DMS 273 treated with DMSO at 0.1 percent for 48 hours (cell line): ENCODE measurements at regions not wholly inside any gene's neighbourhood (a gene's known extent, or its start where the extent isn't known, plus 50 kb on each side); places are given as distances from the start of the nearest gene placed in this dataset.

ENCODE experiments used
- DNase-seq: peaks from one replicate; lab custom pipeline; 2025; lab: John Stamatoyannopoulos, UW

GRCh38 chr16:82358606-82359221, 188.7 kb upstream of the MPHOSPH6 start:
- DNase-seq, result no peak

GRCh38 chr16:82358161-82358560, 188.1 kb upstream of the MPHOSPH6 start:
- no peak for DNase-seq

- DNase-seq, result no peak
Measured at GRCh38 chr16:82357237-82357636, 187.2 kb upstream of the MPHOSPH6 start.

- DNase-seq, result no peak
Measured at GRCh38 chr16:82350560-82350959, 180.5 kb upstream of the MPHOSPH6 start.

GRCh38 chr16:82345318-82345717, 175.3 kb upstream of the MPHOSPH6 start:
- DNase-seq, result no peak

- DNase-seq, result no peak
Measured at GRCh38 chr16:82344157-82344556, 174.1 kb upstream of the MPHOSPH6 start.

GRCh38 chr16:82341146-82341669, 171.2 kb upstream of the MPHOSPH6 start:
- no peak for DNase-seq

GRCh38 chr16:82340531-82340930, 170.5 kb upstream of the MPHOSPH6 start:
- DNase-seq, result no peak

GRCh38 chr16:82337355-82337754, 167.3 kb upstream of the MPHOSPH6 start:
- no peak for DNase-seq

- DNase-seq, result no peak
Measured at GRCh38 chr16:82331974-82332750, 162.1 kb upstream of the MPHOSPH6 start.

- DNase-seq, result no peak
Measured at GRCh38 chr16:82331397-82331796, 161.4 kb upstream of the MPHOSPH6 start.

- DNase-seq, result no peak
Measured at GRCh38 chr16:82329504-82330192, 159.6 kb upstream of the MPHOSPH6 start.

GRCh38 chr16:82328881-82329469, 159.0 kb upstream of the MPHOSPH6 start:
- DNase-seq, result no peak

GRCh38 chr16:82323171-82323570, 153.1 kb upstream of the MPHOSPH6 start:
- no peak for DNase-seq

GRCh38 chr16:82322177-82322576, 152.2 kb upstream of the MPHOSPH6 start:
- no peak for DNase-seq

- no peak for DNase-seq
Measured at GRCh38 chr16:82319038-82319437, 149.0 kb upstream of the MPHOSPH6 start.

GRCh38 chr16:82317411-82318167, 147.6 kb upstream of the MPHOSPH6 start:
- DNase-seq, result no peak

GRCh38 chr16:82313754-82314153, 143.7 kb upstream of the MPHOSPH6 start:
- DNase-seq, result no peak

GRCh38 chr16:82311528-82311927, 141.5 kb upstream of the MPHOSPH6 start:
- no peak for DNase-seq

GRCh38 chr16:82302042-82302727, 132.2 kb upstream of the MPHOSPH6 start:
- no peak for DNase-seq

- no peak for DNase-seq
Measured at GRCh38 chr16:82301146-82301755, 131.2 kb upstream of the MPHOSPH6 start.
